ENCODE measurements at regions not wholly inside any gene's neighbourhood (a gene's known extent, or its start where the extent isn't known, plus 50 kb on each side); places are given as distances from the start of the nearest gene placed in this dataset.

DNA sequence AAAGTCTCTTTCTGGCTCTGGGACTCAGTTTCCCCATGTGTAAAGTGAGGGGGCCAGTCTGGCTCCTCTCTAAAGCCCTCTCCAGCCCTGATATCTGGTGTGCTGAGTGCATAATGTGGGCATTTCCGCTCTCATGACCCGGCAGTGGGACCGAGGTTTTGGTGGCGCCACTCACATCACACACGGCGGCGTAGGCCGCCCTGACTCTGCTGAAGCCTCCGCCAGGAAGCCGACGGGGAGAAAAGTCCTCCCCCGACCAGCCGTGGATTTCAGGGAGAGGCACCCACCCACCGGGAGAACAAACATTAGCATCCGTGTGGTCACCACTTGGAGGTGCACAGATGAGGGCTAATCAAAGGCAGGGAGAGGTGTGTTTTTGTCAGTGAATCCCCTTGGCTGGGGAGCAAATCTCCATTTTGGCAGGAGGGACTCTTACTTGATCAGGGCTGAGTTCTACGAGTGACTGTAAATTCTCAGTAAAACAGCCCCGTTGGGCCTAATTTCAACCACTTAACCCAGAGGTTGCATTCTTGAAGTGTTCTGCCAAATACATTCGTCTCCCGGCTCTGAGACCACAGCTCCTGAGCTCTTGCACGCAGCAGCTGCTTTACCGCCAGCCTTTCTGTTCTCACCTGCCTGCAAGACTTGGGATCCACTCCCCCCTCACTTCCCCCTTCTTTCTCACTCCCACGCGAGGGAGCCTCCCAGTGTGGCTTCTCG is 118.2 kb downstream of the FOXD2 start:
- no peak for DNase-seq

DNA sequence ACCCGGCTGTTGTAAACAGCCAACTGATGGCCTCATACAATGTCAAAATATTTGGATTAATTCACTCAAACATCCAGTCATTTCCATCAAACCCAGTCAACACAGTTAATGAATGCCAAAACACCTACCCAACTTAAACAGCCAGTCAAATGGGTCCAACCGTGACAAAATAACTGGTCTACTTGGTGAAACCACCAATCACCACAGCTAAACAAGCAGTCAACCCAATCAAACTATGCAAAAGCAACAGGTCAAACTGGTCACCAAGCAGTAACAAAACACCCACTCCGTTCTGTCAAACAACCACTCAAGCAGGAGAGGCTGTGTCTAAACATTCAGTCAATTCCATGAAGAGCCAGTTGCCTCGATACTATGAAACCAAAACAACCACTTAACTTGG is 119.2 kb downstream of the FOXD2 start:
- DNase-seq: no peak

DNA sequence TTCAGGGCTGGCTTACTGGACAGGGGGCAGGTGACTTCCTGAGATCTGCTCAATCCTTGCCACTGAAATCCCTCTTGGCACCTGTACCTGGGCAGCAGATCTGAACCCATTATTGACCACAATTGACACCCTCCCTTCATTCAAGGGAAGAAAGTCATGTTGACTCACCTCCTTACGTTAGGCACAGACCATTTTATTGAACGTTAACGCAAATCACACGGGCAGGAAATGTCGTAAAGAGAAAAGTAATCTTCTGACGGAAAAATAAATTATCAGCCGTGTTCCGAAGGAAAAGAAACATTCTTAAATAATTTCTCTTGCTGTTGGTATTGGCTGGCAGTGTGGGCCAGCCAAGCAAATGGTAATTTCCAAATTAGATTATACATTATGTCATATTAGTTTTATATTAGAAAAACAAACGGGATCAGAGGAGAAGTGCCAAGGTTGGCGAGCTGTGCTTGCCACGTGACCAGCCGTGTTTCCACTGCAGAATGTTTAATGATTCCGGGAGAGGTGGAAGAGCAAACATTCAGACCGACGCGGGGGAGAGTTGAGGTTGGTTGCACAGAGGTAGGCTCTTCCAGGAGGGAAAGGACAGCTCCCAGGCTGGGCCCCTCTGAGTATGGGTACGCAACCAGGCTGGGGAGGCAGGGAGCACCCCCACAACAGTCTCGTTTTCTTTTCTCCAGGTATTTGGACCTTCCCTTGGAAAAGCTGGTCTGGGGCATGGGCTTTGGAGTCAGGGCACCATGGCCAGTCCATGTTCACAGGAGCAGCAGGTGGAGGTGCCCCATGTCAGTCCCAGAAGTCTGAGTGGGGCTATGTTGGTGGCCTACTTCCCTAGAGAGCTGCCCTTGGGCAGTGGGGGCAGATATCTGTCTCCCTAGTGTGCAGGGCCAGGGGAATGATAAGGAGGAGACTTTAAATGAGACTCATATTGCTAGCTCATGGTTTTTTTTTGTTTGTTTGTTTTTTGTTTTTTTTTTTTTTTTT is 121.1 kb downstream of the FOXD2 start:
- DNase-seq: no peak

DNA sequence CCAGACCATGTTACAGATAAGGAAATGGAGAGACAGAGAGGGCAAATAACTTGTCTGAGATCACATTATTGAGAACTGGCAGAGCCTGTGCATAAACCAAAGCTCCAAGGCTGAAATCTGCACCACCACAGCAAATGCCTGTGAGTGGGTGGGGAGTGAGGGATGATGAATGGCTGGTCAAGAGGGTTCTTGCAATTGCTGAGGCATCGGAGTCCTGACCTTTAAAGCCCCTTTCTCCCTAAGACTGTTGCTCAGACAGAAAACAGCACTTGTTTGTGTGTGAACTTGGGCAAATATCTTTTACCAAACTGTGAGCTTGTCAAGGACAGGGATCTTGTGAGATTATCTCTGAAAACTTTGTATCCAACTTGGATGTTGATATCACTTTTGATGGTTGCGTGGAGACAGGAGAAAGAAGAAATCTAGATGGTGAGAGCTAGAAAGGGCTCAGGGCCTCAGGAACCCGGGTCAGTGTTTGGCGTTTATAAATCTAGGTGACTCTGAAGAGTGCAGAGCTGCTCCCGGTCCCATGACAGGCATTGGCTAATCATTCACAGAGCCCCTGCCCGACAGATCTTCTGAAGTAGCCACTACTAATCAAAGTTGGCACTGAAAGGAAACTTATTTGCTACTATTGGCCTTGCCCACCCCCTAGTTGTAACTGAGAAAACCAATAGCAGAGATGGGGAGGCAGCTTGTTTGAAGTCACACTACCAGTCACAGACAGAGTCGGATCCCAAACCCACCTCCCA is 122.3 kb downstream of the FOXD2 start:
- DNase-seq: no peak

DNA sequence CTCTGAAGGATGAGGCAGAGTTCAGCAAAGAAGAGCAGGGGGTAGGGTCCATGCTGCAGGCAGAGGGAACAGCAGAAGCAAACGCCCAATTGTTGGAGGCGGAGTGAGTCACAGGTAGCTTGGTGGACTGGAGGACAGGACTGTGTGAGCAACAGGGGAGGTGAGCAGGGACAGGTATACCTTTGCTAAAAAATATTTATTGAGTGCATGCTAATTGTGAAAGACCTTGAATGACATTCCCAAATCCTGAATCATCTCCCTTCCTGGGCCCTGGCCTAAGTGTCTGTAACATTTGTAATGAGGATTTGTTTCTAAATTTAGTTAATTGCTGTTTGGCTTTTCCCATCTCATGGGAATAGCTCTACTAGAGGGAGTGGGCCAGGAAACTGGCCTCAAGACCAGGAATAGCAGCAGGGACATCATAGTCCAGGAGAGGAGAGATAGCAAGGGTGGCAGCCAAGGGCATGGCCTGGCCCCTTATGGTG is 123.7 kb downstream of the FOXD2 start:
- DNase-seq: no peak

DNA sequence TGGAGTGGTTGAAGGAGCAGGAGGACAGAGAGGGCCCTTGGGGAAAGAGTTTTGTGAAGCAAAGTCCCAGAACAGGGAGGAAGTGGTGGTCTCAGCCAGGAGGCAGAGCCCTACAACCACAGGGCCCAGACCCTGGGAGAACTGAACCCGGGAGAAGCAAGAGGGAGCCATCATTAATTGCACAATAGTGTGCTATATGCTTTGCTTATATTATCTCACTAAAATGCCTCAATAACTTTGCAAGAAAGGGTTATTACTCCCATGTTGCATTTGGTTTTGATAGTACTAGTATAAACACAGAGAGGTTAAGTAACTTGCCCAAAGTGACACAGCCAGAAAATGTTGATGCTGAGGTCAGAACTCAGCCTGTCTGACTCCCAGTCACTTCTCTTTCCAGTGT is 124.3 kb downstream of the FOXD2 start:
- DNase-seq: no peak

DNA sequence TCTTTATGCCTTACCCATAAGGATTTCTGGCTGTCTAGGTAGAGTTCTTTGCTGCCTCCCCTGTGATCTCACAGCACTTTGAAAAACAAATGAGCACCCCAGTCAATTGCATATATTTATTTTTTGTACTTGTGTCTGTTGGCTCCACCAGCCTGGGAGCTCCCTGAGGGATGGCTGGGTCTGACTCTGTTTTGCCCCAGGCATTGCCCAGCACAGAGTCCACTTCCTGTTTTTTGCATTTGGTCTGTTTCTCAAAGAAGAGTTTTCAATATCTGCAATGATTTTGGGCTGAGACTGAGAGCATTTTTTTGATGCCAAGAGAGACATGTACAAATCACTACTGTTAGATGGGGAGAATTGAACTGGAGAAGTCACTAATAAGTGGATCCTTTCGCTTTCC is 125.0 kb downstream of the FOXD2 start:
- no peak for DNase-seq

DNA sequence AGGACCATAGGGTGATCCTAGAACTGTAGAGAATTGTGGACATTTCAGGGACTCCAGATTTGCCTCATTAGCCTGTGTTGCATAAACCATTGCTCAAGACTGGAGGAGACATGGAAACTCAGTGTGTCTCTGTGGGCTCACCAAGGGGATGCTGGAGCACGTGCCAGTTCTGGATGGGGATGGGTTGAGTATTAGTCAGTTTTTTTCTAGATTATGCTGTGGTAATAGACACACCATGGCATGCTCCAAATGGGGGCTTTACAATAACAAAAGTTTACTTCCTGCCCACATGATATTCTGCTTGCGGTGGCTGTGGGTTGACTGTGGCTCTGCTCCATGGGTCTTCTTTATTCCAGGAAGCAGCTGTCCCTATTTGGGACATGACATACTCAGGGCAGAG is 125.4 kb downstream of the FOXD2 start:
- DNase-seq: no peak

DNA sequence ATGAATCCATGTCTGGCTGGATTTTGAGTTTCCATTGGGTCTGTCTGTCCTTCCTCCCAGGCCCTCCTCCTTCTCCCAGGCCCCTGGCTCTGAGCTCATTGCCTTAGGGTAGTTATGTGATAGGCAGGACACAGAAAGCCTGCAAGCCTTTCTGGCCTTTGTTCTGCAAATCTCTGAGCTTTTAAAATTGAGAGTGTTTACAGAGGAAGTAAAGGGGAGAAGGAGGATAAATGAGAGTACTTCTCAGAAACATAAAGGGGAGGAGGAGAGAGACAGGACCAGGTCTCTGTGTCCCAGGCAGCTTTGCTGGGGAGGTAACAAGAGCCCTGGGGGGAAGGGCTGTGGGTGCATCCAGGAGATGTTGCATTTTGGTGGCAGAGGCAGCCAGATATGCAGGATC is 126.7 kb downstream of the FOXD2 start:
- no peak for DNase-seq

DNA sequence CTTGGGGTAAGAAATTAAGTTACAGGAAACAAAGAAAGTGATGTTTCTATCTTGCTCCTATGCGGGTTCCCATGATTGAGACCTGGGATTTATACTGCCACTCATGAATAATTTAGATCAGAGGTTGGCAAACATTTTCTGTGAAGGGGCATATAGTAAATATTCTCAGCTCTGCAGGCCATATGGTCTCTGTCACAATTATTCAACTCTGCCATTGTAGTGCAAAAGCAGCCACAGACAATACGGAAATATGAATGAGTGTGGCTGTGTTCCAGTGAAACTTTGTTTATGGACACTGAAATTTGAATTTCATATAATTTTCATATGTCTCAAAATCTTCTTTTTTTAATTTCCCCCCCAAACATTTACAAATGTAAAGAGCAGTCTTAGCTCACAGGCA is 127.2 kb downstream of the FOXD2 start:
- DNase-seq: no peak

DNA sequence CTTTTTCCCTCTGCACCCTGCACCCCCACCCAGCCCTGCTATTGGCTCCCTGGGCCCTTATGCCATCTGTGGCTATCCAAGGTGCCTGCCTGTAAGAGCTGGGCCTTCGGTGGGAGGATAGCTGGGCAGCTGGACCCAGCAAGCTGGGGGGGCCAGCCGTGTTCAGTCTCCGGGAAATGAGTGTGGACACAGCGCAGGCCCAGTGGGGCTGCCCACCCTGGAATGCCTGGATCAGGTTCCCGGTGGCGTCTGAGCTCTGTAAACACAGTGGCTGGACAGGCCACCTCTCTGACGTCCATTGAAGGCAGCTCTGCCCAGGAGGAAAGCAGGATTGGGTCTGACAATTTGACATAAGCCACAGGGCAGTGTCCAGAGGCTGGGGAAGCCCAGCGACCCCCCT is 127.8 kb downstream of the FOXD2 start:
- no peak for DNase-seq

DNA sequence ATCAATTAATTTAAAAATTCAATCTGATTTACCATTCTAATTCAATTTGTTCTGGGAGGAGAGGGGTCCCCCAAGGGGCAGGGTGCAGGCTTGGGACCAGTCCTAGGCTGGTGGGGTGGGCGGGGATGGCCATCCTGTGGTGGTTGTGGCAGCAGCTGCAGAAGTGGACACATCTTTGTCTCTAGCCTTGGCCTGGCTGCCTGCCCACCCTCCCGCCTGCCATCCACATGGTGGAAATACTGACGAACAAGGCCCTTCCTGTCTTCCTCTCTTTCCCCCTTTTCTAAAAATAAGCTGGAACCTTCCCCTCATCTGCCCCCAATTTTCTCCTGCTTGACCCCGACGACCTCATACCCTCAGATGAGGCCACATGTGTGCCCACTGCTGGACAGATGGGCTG is 130.9 kb downstream of the FOXD2 start:
- no peak for DNase-seq

DNA sequence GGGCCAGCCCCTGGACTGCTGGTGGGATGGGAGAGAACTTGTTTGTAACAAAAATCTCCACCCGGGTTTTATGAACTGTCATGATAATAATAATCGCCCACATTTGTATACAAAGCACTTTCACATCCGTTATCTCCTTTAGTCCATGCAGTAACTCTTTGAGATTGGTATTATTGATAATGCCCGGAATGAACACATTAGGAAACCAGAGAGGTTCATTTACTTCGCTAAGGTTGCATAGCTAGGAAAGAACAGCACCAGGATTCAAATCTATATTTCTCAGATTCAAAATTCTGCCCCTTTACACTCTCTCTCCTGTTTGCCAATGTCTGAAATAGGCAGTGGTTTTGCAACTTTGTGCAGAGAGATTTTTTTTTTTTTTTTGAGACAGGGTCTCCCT is 131.4 kb downstream of the FOXD2 start:
- no peak for DNase-seq

DNA sequence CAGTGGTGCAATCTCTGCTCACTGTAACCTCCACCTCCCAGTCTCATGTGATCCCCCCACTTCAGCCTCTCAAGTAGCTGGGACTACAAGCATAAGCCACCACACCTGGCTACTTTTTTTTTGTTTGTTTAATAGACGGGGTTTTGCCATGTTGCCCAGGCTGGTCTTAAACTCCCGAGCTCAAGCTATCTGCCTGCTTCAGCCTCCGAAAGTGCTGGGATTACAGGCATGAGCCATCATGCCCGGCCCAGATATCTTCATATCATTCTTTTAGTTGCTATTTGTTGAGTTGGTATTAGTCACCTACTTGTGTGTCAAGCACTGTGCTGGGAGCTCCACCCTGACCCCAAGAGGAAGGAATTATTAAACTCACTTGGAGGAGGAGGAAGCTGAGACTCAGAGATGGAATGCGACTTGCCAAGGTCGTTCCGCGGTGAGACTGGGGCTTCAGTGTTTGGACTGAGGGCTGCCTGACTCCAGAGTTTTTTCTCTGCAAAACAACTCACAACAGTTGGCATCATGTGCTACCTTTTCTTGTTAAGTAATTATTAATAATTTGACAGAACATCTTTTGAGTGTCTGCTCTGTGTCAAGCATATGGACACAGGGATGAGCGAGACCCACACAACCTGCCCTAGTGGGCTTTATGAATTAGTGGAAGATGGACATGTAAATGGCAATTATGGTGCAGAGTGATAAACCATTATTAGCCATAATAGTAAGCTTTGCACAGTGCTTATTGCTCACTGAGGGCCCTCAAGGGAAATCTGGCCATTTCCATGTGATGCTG is 132.0 kb downstream of the FOXD2 start:
- DNase-seq: no peak

DNA sequence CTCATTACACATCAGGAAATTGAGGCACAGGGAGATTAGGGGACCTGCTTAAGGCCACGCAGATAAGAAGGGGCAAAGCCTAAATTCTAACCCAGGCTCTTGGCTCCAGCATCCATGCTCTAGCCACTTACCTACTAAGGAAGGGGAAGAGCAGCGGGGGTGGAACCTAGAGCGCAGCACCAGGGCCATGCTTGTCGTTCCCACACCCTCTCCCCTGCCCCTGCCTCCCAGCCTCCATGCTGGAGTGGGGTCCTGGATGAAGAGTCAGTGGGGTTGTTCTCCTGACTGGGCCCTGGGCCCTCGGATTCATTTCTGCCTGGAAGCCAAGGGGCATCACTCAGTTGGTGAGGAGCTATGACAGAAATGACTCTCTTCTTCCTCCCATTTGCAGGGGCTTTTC is 133.3 kb downstream of the FOXD2 start:
- no peak for DNase-seq

DNA sequence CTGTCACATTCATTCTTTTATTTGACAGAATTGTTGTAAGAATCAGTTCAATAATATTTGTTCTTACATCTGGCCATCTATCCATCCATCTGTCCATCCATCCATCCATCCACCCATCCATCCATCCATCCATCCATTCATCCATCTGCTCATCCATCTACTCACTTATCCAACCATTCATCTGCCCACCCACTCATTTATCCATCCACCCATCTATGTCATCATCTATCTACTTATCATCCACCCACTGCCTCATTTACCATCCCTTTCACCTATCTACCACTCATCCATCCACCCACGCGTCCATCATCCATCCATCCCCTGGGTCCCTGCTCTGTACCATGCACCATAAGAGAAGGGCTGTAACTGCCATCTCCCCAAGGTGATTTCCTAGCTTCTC is 134.1 kb downstream of the FOXD2 start:
- no peak for DNase-seq

DNA sequence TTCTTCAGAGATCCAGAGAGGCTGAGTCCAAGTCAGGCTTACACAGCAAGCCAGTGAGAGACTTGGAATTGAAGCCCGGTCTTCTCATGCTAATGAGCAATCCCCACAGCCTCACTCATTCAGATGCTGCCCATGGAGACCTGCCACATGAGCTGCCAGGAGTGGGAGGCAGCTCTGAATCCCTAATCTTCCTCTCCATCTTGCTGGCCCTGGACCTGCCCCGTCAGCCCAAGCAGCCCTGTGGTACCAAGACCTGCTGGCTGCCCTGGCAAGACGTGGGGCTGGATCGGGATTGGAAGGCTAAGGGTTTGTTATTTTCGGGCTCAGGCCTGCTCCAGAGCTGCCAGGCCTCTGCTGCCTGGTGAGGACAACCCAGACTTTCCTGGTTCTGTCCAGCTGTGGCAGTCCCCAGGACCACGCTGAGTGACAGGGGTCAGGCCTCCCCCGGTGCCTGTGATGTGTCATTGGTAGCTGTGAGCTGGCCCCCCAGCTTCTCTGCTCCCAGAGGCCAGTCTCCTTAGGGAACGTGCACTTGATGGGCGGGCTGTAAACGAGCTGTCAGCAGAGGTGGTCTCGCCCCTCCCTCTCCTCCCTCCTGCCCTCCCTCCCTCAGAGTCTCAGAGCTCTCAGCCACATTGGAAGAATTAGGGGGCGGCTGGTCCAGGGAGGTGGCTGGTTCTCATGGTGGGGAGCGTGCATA is 135.0 kb downstream of the FOXD2 start:
- no peak for DNase-seq

DNA sequence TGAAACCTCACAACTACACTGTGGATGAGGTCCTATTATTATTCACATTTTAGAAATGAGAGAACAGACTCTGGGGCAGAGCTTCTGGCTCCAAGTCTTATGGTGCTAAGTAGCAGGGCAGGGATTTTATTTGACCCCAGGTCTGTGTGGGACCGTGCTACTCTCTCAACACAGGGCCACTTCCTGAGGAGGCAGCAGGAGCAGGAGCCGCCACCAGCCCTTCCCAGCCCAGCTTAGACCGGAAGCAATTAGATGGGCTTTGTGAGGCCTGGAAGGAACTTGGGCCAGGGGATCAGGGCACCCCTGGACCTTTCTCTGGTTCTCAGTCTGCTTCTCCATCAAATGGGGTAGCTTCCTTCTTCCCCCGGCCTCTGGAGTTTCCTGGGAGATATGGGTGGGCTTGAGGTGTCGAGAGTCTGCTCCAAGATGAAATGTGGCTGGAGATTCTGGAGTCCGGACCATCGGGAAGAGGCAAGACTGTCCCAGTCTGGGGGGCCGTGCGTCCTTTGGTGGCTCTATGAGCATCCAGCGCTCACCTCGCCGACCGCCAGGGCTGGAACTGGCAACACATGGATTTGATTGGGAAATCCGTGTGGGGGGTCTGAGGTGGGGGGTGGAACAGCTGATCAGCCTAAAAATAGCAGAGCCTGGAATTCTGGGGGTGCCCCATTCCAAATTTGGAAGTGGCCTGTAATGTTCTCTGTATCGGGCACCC is 136.8 kb downstream of the FOXD2 start:
- DNase-seq: no peak

DNA sequence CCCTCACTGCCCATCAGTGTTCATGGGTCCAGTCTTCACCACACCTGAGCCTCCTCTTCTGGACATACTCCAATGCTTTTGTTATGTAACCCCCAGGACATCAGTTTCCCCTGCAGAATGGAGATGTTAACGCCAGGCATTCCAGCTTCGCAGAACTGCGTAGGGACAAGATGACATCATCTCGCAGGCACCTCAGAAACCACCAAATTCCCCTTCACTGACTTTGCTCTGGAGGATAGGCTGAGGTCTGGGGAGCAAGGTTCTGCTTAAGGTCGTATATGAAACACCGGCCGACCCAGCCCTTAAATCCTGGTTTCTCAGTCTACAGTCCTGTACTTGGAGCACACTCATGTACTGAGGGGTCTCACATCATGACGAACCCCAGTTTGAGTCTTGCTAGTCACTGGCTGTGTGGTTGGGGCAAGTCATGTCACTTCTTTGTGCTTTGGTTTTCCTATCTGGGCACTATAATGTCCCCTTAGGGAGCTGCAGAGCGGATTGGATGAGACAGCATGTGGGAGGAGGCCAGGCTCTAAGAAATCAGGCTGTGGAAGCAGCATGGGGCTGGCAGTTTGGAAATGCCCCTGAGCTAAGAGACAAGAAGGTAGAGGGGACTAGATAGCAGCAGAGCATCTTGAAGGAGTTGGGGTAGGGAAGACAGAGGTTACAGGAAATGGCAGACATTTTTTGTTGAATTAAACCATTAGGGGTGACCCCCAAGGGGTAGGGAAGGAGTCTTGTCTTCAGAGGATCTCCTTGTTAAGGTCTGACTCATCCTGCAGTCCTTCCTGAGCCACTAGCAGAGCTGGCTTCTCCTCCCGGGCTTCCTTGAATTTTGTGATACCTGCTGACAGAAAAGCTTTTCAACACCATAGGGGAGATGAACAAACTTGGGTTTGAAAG is 138.3 kb downstream of the FOXD2 start:
- no peak for DNase-seq

DNA sequence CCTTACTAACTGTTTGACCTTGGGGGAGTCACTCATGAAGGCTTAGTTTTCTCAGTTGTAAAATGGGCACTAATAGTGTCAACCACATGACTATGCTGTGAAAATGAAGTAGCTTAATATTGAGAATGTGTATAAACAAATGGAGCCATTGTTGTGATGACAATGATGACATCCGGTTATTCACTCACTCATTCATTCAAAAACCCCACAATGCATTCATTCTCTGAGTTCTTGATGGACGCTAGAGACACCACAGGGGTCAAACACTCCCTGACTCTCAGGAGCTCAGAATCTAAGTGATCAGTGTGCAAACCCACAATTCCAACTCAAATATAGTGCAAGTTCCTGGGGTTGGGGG is 138.9 kb downstream of the FOXD2 start:
- DNase-seq: no peak

Measured in NCI-H1048 (cell line).